ENCODE measurements at regions not wholly inside any gene's neighbourhood (a gene's known extent, or its start where the extent isn't known, plus 50 kb on each side); places are given as distances from the start of the nearest gene placed in this dataset.

GRCh38 chr4:14289708-14290107, 662.2 kb upstream of the BOD1L1 start:
- DNase-seq: no peak
- intact Hi-C loops (cut with DNase I; ENCODE audit: low total_unique reads): no loop called here
- no peak overlapping the region for H3K27ac ChIP-seq
- H3K4me1 ChIP-seq: no peaks in the 10 kb centered on the region
- peaks cover 0 to 28% (median 9%) of the 10 kb centered on the region in 8 donors for H3K9me3 ChIP-seq
- H3K36me3 ChIP-seq: no peaks in the 10 kb centered on the region
- TF ChIP-seq POLR2A (IDR thresholded peaks at IDR 0.05): no peak
- no peak for TF ChIP-seq CTCF (IDR thresholded peaks at IDR 0.05 in 8 of 11, conservative IDR thresholded peaks at IDR 0.05 in 3 of 11)
- no peak for TF ChIP-seq POLR2AphosphoS5 (IDR thresholded peaks at IDR 0.05)
- H3K4me3 ChIP-seq: no peak overlapping the region
- H3K27me3 ChIP-seq (replicated peaks in 1 of 7): no peaks in the 10 kb centered on the region
- 87 to 95% (median 88%) methylated on average over 1 of the region's 1 CpG for WGBS, 5 donors

- TF ChIP-seq CTCF (IDR thresholded peaks at IDR 0.05 in 8 of 11, conservative IDR thresholded peaks at IDR 0.05 in 3 of 11): no peak
- no peak for TF ChIP-seq POLR2A (IDR thresholded peaks at IDR 0.05)
- TF ChIP-seq POLR2AphosphoS5 (IDR thresholded peaks at IDR 0.05): no peak
- H3K27ac ChIP-seq: no peak overlapping the region
- H3K9me3 ChIP-seq: peaks cover 0 to 1% (median under 1%) of the 10 kb centered on the region in 8 donors
- 89 to 99% (median 93%) methylated on average over 3 of the region's 3 CpGs for WGBS, 5 donors
- H3K27me3 ChIP-seq (replicated peaks in 1 of 7): no peaks in the 10 kb centered on the region
- no peaks in the 10 kb centered on the region for H3K4me1 ChIP-seq
- intact Hi-C loops (cut with DNase I; ENCODE audit: low total_unique reads): no loop called here
- H3K36me3 ChIP-seq: no peaks in the 10 kb centered on the region
- no peak for DNase-seq
- H3K4me3 ChIP-seq: no peak overlapping the region
Measured at GRCh38 chr4:14293582-14293981, 666.1 kb upstream of the BOD1L1 start.

- H3K4me3 ChIP-seq: no peak overlapping the region
- no peaks in the 10 kb centered on the region for H3K4me1 ChIP-seq
- H3K9me3 ChIP-seq: no peaks in the 10 kb centered on the region
- H3K27me3 ChIP-seq (replicated peaks in 1 of 7): no peaks in the 10 kb centered on the region
- intact Hi-C loops (cut with DNase I; ENCODE audit: low total_unique reads): no loop called here
- H3K27ac ChIP-seq: no peak overlapping the region
- H3K36me3 ChIP-seq: no peaks in the 10 kb centered on the region
- no peak for DNase-seq
- TF ChIP-seq POLR2A (IDR thresholded peaks at IDR 0.05) (no peak), POLR2AphosphoS5 (IDR thresholded peaks at IDR 0.05) (no peak), CTCF (IDR thresholded peaks at IDR 0.05 in 8 of 11, conservative IDR thresholded peaks at IDR 0.05 in 3 of 11) (no peak)
- 66 to 72% (median 71%) methylated on average over 2 of the region's 2 CpGs for WGBS, 5 donors
Measured at GRCh38 chr4:14294611-14295010, 667.1 kb upstream of the BOD1L1 start.

- 76 to 90% (median 81%) methylated on average over 2 of the region's 2 CpGs for WGBS, 5 donors
- Histone ChIP-seq H3K4me3 (no peak overlapping the region), H3K9me3 (no peaks in the 10 kb centered on the region), H3K27ac (no peak overlapping the region), H3K4me1 (no peaks in the 10 kb centered on the region), H3K36me3 (no peaks in the 10 kb centered on the region), H3K27me3 (replicated peaks in 1 of 7) (no peaks in the 10 kb centered on the region)
- DNase-seq: no peak
- TF ChIP-seq CTCF (IDR thresholded peaks at IDR 0.05 in 8 of 11, conservative IDR thresholded peaks at IDR 0.05 in 3 of 11): no peak
- TF ChIP-seq POLR2AphosphoS5 (IDR thresholded peaks at IDR 0.05): no peak
- TF ChIP-seq POLR2A (IDR thresholded peaks at IDR 0.05): no peak
- intact Hi-C loops (cut with DNase I; ENCODE audit: low total_unique reads): no loop called here
Measured at GRCh38 chr4:14299166-14299565, 671.6 kb upstream of the BOD1L1 start.

Measured in spleen (tissue), 11 donors.